ENCODE measurements at regions not wholly inside any gene's neighbourhood (a gene's known extent, or its start where the extent isn't known, plus 50 kb on each side); places are given as distances from the start of the nearest gene placed in this dataset.

- H3K4me2 ChIP-seq (ENCODE audit: low read depth, low read length, poor library complexity, severe bottlenecking): no peak overlapping the region
- no peaks in the 10 kb centered on the region for H4K20me1 ChIP-seq (ENCODE audit: insufficient read depth, low read length, poor library complexity, severe bottlenecking)
- peaks cover 44% of the 10 kb centered on the region for H3K4me1 ChIP-seq (ENCODE audit: insufficient read depth, low read length, poor library complexity, severe bottlenecking)
- H3F3A ChIP-seq (ENCODE audit: low read depth): no peaks in the 10 kb centered on the region
- no peaks in the 10 kb centered on the region for H3K9me3 ChIP-seq (ENCODE audit: insufficient read depth, low read depth, low read length)
- H3K9ac ChIP-seq (ENCODE audit: low read depth, low read length, poor library complexity, severe bottlenecking): no peak overlapping the region
- TF ChIP-seq CTCF (conservative IDR thresholded peaks at IDR 0.05; ENCODE audit: low read length) (no peak), EZH2phosphoT487 (IDR thresholded peaks at IDR 0.05; ENCODE audit: borderline replicate concordance) (no peak)
- no peaks in the 10 kb centered on the region for H3K79me2 ChIP-seq (ENCODE audit: insufficient read depth, low read length)
- no peak overlapping the region for H2AFZ ChIP-seq (ENCODE audit: low read length)
- no peaks in the 10 kb centered on the region for H3K36me3 ChIP-seq (ENCODE audit: insufficient read depth, low read length)
- H3K9me2 ChIP-seq (replicated peaks; ENCODE audit: low read depth, low read length): no peaks in the 10 kb centered on the region
- H3K27me3 ChIP-seq (ENCODE audit: insufficient read depth, low read length, poor library complexity, severe bottlenecking): no peaks in the 10 kb centered on the region
- H3K4me3 ChIP-seq (ENCODE audit: low read length, poor library complexity, severe bottlenecking): no peak overlapping the region
Measured at GRCh38 chr2:42947809-42948600, 155.6 kb upstream of the HAAO start.

- Histone ChIP-seq H3K36me3 (ENCODE audit: insufficient read depth, low read length) (no peaks in the 10 kb centered on the region), H3K9me3 (ENCODE audit: insufficient read depth, low read depth, low read length) (no peaks in the 10 kb centered on the region), H3K4me2 (ENCODE audit: low read depth, low read length, poor library complexity, severe bottlenecking) (no peak overlapping the region), H2AFZ (ENCODE audit: low read length) (no peak overlapping the region), H3K79me2 (ENCODE audit: insufficient read depth, low read length) (no peaks in the 10 kb centered on the region), H3K9ac (ENCODE audit: low read depth, low read length, poor library complexity, severe bottlenecking) (no peak overlapping the region), H3K4me3 (ENCODE audit: low read length, poor library complexity, severe bottlenecking) (no peak overlapping the region), H4K20me1 (ENCODE audit: insufficient read depth, low read length, poor library complexity, severe bottlenecking) (no peaks in the 10 kb centered on the region), H3K4me1 (ENCODE audit: insufficient read depth, low read length, poor library complexity, severe bottlenecking) (peaks cover 21% of the 10 kb centered on the region), H3F3A (ENCODE audit: low read depth) (no peaks in the 10 kb centered on the region), H3K9me2 (replicated peaks; ENCODE audit: low read depth, low read length) (no peaks in the 10 kb centered on the region), H3K27me3 (ENCODE audit: insufficient read depth, low read length, poor library complexity, severe bottlenecking) (no peaks in the 10 kb centered on the region)
- TF ChIP-seq CTCF (conservative IDR thresholded peaks at IDR 0.05; ENCODE audit: low read length) (no peak), EZH2phosphoT487 (IDR thresholded peaks at IDR 0.05; ENCODE audit: borderline replicate concordance) (no peak)
Measured at GRCh38 chr2:42944779-42945415, 152.5 kb upstream of the HAAO start.

GRCh38 chr2:42942990-42943493, 150.7 kb upstream of the HAAO start:
- no peak overlapping the region for H2AFZ ChIP-seq (ENCODE audit: low read length)

More at GRCh38 chr2:42942990-42943493, 150.7 kb upstream of the HAAO start:
- no peak overlapping the region for H3K4me3 ChIP-seq (ENCODE audit: low read length, poor library complexity, severe bottlenecking)
- no peak overlapping the region for H3K9ac ChIP-seq (ENCODE audit: low read depth, low read length, poor library complexity, severe bottlenecking)
- H3K36me3 ChIP-seq (ENCODE audit: insufficient read depth, low read length): no peaks in the 10 kb centered on the region
- H3K9me3 ChIP-seq (ENCODE audit: insufficient read depth, low read depth, low read length): no peaks in the 10 kb centered on the region
- H3K4me1 ChIP-seq (ENCODE audit: insufficient read depth, low read length, poor library complexity, severe bottlenecking): peaks cover 9% of the 10 kb centered on the region
- no peaks in the 10 kb centered on the region for H3K79me2 ChIP-seq (ENCODE audit: insufficient read depth, low read length)
- no peak overlapping the region for H3K4me2 ChIP-seq (ENCODE audit: low read depth, low read length, poor library complexity, severe bottlenecking)
- H3F3A ChIP-seq (ENCODE audit: low read depth): no peaks in the 10 kb centered on the region
- H3K27me3 ChIP-seq (ENCODE audit: insufficient read depth, low read length, poor library complexity, severe bottlenecking): no peaks in the 10 kb centered on the region
- H4K20me1 ChIP-seq (ENCODE audit: insufficient read depth, low read length, poor library complexity, severe bottlenecking): no peaks in the 10 kb centered on the region
- no peak for TF ChIP-seq EZH2phosphoT487 (IDR thresholded peaks at IDR 0.05; ENCODE audit: borderline replicate concordance)
- no peaks in the 10 kb centered on the region for H3K9me2 ChIP-seq (replicated peaks; ENCODE audit: low read depth, low read length)

Data from Loucy (cell line).